ENCODE measurements at regions not wholly inside any gene's neighbourhood (a gene's known extent, or its start where the extent isn't known, plus 50 kb on each side); places are given as distances from the start of the nearest gene placed in this dataset.

GRCh38 chr5:98586581-98586980 lies 186.9 kb upstream of the RGMB start:
- TF ChIP-seq CTCF (IDR thresholded peaks at IDR 0.05; ENCODE audit: insufficient read depth, low read depth, low read length) (no peak), EZH2 (IDR thresholded peaks at IDR 0.05; ENCODE audit: insufficient read depth, low read length) (no peak)
